Naive B cell (primary cell): ENCODE measurements at regions not wholly inside any gene's neighbourhood (a gene's known extent, or its start where the extent isn't known, plus 50 kb on each side); places are given as distances from the start of the nearest gene placed in this dataset.
A peak's percentile ranks its signal among the peaks of the same experiment; 100 is the strongest.

Experiments
- ATAC-seq, 2 donors: fragments of 150-1000 bp; cut with Tn5 transposase; 2 replicates each; pipeline ENCODE4 v1.10.0; 2021; ENCODE audit warnings: low read depth in 2 of 2, mild to moderate bottlenecking in 2 of 2, moderate library complexity in 2 of 2
- DNase-seq: peaks from one replicate; pipeline ENCODE4 v3.0.0; 2022
- H3K27ac Mint-ChIP-seq, 6 donors: one replicate each; pipeline ENCODE4 v1.8.0; 2020 to 2022; ENCODE audit warnings: mild to moderate bottlenecking in 6 of 6, mixed read lengths in 6 of 6, moderate library complexity in 5 of 6, inconsistent platforms in 2 of 6
- H3K27me3 Mint-ChIP-seq, 3 donors: one replicate each; pipeline ENCODE4 v1.8.0; 2021 to 2022; ENCODE audit warnings: mixed read lengths in 3 of 3, mild to moderate bottlenecking in 1 of 3
- H3K36me3 Mint-ChIP-seq, 2 donors: one replicate each; pipeline ENCODE4 v1.8.0; 2020 to 2022; ENCODE audit warnings: mixed read lengths in 2 of 2, inconsistent platforms in 1 of 2, mild to moderate bottlenecking in 1 of 2
- H3K4me1 Mint-ChIP-seq, 3 donors: one replicate each; pipeline ENCODE4 v1.8.0; 2020 to 2022; ENCODE audit warnings: mixed read lengths in 3 of 3, inconsistent platforms in 1 of 3, mild to moderate bottlenecking in 1 of 3, moderate library complexity in 1 of 3
- H3K4me3 Mint-ChIP-seq, 8 donors: one replicate each; pipeline ENCODE4 v1.8.0; 2020 to 2022; ENCODE audit warnings: mild to moderate bottlenecking in 8 of 8, mixed read lengths in 8 of 8, moderate library complexity in 8 of 8, inconsistent platforms in 2 of 8
- H3K9me3 Mint-ChIP-seq, 7 donors: one replicate each; pipeline ENCODE4 v1.8.0; 2020 to 2022; ENCODE audit warnings: mixed read lengths in 7 of 7, mild to moderate bottlenecking in 5 of 7, inconsistent platforms in 2 of 7, moderate library complexity in 1 of 7

GRCh38 chr2:104043864-104044263 lies 810.1 kb upstream of the POU3F3 start:
- no peak overlapping the region for H3K27ac Mint-ChIP-seq
- ATAC-seq (no peak), DNase-seq (no peak)
- no peaks in the 10 kb centered on the region for H3K27me3 Mint-ChIP-seq
- no peaks in the 10 kb centered on the region for H3K4me1 Mint-ChIP-seq
- peaks cover 0 to 2% (median 0%) of the 10 kb centered on the region in 7 donors for H3K9me3 Mint-ChIP-seq
- H3K36me3 Mint-ChIP-seq: no peaks in the 10 kb centered on the region
- no peak overlapping the region for H3K4me3 Mint-ChIP-seq

DNA sequence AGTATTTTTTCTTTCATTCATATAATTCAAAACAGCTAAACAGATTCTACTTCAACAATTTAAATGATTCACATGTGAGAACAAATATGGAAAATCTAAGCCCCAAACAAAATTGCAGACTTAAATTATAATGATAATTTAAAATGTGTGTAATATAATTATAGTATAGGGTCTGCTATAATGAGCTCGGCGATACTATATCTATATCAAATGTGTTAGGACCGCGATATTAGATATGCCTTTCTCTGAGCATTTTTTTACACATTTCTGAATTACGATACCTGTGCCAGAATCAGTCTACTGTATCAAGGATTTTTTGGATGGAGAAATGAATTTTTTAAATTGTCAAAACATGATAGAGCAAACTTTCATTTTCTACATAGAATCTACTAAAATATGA lies 808.8 kb upstream of the POU3F3 start:
- H3K27ac Mint-ChIP-seq: no peak overlapping the region
- no peak overlapping the region for H3K4me3 Mint-ChIP-seq
- no peaks in the 10 kb centered on the region for H3K27me3 Mint-ChIP-seq
- H3K36me3 Mint-ChIP-seq: no peaks in the 10 kb centered on the region
- H3K9me3 Mint-ChIP-seq: peaks cover 0 to 2% (median 0%) of the 10 kb centered on the region in 7 donors
- no peaks in the 10 kb centered on the region for H3K4me1 Mint-ChIP-seq
- ATAC-seq (no peak), DNase-seq (no peak)

- Mint-ChIP-seq H3K27ac (no peak overlapping the region), H3K9me3 (peaks cover 0 to 2% (median 0%) of the 10 kb centered on the region in 7 donors), H3K4me1 (no peaks in the 10 kb centered on the region), H3K4me3 (no peak overlapping the region), H3K36me3 (no peaks in the 10 kb centered on the region), H3K27me3 (no peaks in the 10 kb centered on the region)
- ATAC-seq: no peak
- DNase-seq: no peak
Observed at GRCh38 chr2:104046466-104046865, 807.4 kb upstream of the POU3F3 start.

GRCh38 chr2:104047516-104047915 lies 806.4 kb upstream of the POU3F3 start:
- H3K27me3 Mint-ChIP-seq: no peaks in the 10 kb centered on the region
- no peaks in the 10 kb centered on the region for H3K36me3 Mint-ChIP-seq

GRCh38 chr2:104049438-104049837 lies 804.5 kb upstream of the POU3F3 start:
- Mint-ChIP-seq H3K4me1 (no peaks in the 10 kb centered on the region), H3K27ac (no peak overlapping the region), H3K27me3 (no peaks in the 10 kb centered on the region), H3K4me3 (no peak overlapping the region), H3K36me3 (no peaks in the 10 kb centered on the region), H3K9me3 (peaks cover 0 to 2% (median 0%) of the 10 kb centered on the region in 7 donors)
- DNase-seq (no peak), ATAC-seq (no peak)

More at GRCh38 chr2:104047516-104047915, 806.4 kb upstream of the POU3F3 start:
- DNase-seq: no peak
- Mint-ChIP-seq H3K4me3 (no peak overlapping the region), H3K9me3 (peaks cover 0 to 2% (median 0%) of the 10 kb centered on the region in 7 donors), H3K4me1 (no peaks in the 10 kb centered on the region), H3K27ac (no peak overlapping the region)
- ATAC-seq: no peak

GRCh38 chr2:104049981-104050380 lies 803.9 kb upstream of the POU3F3 start:
- Mint-ChIP-seq H3K27me3 (no peaks in the 10 kb centered on the region), H3K4me3 (no peak overlapping the region), H3K9me3 (peaks cover 0 to 2% (median 0%) of the 10 kb centered on the region in 7 donors), H3K4me1 (no peaks in the 10 kb centered on the region), H3K36me3 (no peaks in the 10 kb centered on the region), H3K27ac (no peak overlapping the region)
- DNase-seq (no peak), ATAC-seq (no peak)

DNA sequence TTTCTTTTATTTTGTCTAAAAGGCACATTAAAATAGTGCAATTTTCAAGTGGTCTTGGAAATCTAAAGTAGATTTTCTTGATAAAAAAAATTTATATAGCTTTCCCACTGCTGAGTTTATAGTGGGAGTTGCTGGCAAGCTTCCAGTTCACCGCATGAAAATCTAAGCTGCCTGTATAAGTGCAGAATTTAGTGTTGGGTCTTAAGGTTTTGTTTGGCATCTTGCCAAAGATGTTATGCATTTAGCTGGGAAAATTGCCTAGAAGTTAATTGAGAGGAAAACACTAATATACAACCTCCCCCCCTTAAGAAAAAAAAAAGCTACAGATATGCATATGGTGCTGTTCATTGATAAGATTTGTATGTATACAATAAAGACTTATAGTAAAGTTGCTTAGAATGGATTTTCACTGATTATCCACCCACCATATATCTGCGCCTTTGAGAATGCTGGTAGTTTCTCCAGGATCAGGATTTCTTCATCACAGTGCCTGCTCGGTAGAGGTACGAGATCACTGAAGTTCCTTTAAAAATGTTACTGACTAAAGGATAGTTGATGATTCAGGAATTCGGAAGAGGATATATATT lies 803.2 kb upstream of the POU3F3 start:
- DNase-seq (no peak), ATAC-seq (no peak)
- no peak overlapping the region for H3K27ac Mint-ChIP-seq
- no peaks in the 10 kb centered on the region for H3K36me3 Mint-ChIP-seq
- no peaks in the 10 kb centered on the region for H3K4me1 Mint-ChIP-seq
- no peak overlapping the region for H3K4me3 Mint-ChIP-seq
- peaks cover 0 to 2% (median 0%) of the 10 kb centered on the region in 7 donors for H3K9me3 Mint-ChIP-seq
- H3K27me3 Mint-ChIP-seq: no peaks in the 10 kb centered on the region

- Mint-ChIP-seq H3K27me3 (no peaks in the 10 kb centered on the region), H3K4me1 (no peaks in the 10 kb centered on the region), H3K4me3 (no peak overlapping the region), H3K27ac (no peak overlapping the region), H3K9me3 (peaks cover 0 to 2% (median 0%) of the 10 kb centered on the region in 7 donors), H3K36me3 (no peaks in the 10 kb centered on the region)
- DNase-seq (no peak), ATAC-seq (no peak)
Observed at GRCh38 chr2:104051766-104052165, 802.1 kb upstream of the POU3F3 start.

GRCh38 chr2:104052356-104052755 lies 801.6 kb upstream of the POU3F3 start:
- ATAC-seq (no peak), DNase-seq (no peak)
- H3K36me3 Mint-ChIP-seq: no peaks in the 10 kb centered on the region
- H3K27me3 Mint-ChIP-seq: no peaks in the 10 kb centered on the region
- no peak overlapping the region for H3K4me3 Mint-ChIP-seq
- H3K4me1 Mint-ChIP-seq: no peaks in the 10 kb centered on the region
- no peak overlapping the region for H3K27ac Mint-ChIP-seq
- H3K9me3 Mint-ChIP-seq: no peaks in the 10 kb centered on the region

GRCh38 chr2:104056451-104056850 lies 797.5 kb upstream of the POU3F3 start:
- Mint-ChIP-seq H3K4me3 (no peak overlapping the region), H3K4me1 (no peaks in the 10 kb centered on the region), H3K36me3 (no peaks in the 10 kb centered on the region), H3K9me3 (peaks cover 0 to 2% (median 0%) of the 10 kb centered on the region in 7 donors), H3K27me3 (no peaks in the 10 kb centered on the region), H3K27ac (no peak overlapping the region)
- no peak for ATAC-seq
- no peak for DNase-seq

- H3K27me3 Mint-ChIP-seq: no peaks in the 10 kb centered on the region
- ATAC-seq: no peak
- no peak overlapping the region for H3K4me3 Mint-ChIP-seq
- no peak for DNase-seq
- no peaks in the 10 kb centered on the region for H3K4me1 Mint-ChIP-seq
- no peak overlapping the region for H3K27ac Mint-ChIP-seq
- peaks cover 0 to 10% (median 4%) of the 10 kb centered on the region in 7 donors for H3K9me3 Mint-ChIP-seq
- no peaks in the 10 kb centered on the region for H3K36me3 Mint-ChIP-seq
Observed at GRCh38 chr2:104068665-104069064, 785.2 kb upstream of the POU3F3 start.

DNA sequence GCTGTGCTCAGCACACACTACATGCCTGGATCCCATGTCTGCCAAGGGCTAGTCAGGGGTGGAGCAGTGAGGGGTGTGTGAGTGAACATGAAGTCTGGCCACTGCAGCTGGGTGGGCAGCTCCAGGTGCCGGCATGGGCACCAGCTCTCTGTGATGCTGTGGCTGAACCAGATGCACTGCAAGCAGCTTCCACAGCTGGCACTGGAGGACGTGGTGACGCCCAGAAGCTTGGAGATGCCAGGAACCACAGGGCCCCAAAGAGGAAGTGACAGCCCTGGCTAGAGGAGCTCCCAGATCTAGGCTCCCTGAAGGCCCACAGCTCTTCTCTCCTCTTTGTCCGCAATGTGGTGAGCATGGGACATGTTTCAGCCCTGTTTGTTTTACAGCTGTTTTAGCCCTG lies 776.3 kb upstream of the POU3F3 start:
- no peak for DNase-seq
- Mint-ChIP-seq H3K27me3 (no peaks in the 10 kb centered on the region), H3K4me1 (no peaks in the 10 kb centered on the region), H3K27ac (peak overlapping the region in 1 of 6 donors; percentile 10), H3K9me3 (peaks cover 0 to 10% (median 2%) of the 10 kb centered on the region in 7 donors), H3K36me3 (no peaks in the 10 kb centered on the region), H3K4me3 (no peak overlapping the region)
- ATAC-seq: no peak

DNA sequence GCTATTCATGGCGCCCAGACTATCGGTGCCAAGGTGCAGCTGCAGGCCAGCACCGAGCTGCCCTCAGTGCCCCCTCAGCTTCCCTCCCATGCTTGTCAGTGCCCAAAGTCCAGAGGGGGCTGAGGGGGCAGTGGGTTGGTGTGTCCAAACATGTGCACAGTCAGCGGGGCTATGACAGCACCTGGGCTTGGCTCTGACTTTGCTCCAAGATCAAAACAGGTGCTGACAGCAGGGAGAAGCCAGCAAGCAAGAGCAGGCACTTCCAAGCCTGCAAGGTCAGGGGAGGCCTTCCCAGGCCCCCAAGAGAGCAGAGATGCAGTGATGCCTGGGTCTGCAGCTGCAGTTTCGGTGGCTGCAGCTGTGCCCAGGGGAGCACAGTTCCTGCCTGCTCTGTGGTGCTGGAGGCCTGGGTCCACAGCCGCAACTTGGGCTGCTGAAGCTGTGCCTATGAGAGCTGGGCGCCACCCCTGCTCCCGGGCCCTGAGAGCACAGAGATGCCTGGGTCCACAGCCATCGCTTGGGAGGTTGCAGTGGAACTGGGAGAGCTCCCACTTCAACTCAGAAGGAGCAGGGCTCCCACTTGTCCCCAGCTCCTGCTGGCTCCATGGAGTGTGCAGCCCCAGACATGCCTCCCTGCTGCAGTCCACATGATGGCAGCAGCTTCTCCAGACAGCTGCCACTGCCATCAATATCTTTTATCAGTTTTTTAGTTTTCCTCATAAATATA lies 775.3 kb upstream of the POU3F3 start:
- Mint-ChIP-seq H3K4me1 (no peaks in the 10 kb centered on the region), H3K27me3 (no peaks in the 10 kb centered on the region), H3K9me3 (peaks cover 0 to 10% (median 2%) of the 10 kb centered on the region in 7 donors), H3K36me3 (no peaks in the 10 kb centered on the region), H3K4me3 (no peak overlapping the region), H3K27ac (no peak overlapping the region)
- DNase-seq (no peak), ATAC-seq (no peak)

- H3K9me3 Mint-ChIP-seq: peaks cover 0 to 7% (median 4%) of the 10 kb centered on the region in 7 donors
Observed at GRCh38 chr2:104088745-104089144, 765.2 kb upstream of the POU3F3 start.

More at GRCh38 chr2:104088745-104089144, 765.2 kb upstream of the POU3F3 start:
- H3K4me1 Mint-ChIP-seq: no peaks in the 10 kb centered on the region
- ATAC-seq (no peak), DNase-seq (no peak)
- no peak overlapping the region for H3K27ac Mint-ChIP-seq
- no peaks in the 10 kb centered on the region for H3K36me3 Mint-ChIP-seq
- H3K4me3 Mint-ChIP-seq: no peak overlapping the region
- H3K27me3 Mint-ChIP-seq: no peaks in the 10 kb centered on the region
